HEK293 (cell line): ENCODE measurements at regions not wholly inside any gene's neighbourhood (a gene's known extent, or its start where the extent isn't known, plus 50 kb on each side); places are given as distances from the start of the nearest gene placed in this dataset.

Source experiments
- CTCF ChIA-PET: fragments of 350-600 bp; formaldehyde crosslinking; extraction: SDS; loops from one replicate; lab custom pipeline; 2021; ENCODE audit warnings: antibody characterized with exemption; lab: Yijun Ruan, JAX
- POLR2A ChIA-PET: fragments of 300-600 bp; formaldehyde crosslinking; extraction: SDS; loops from one replicate; lab custom pipeline; 2020; ENCODE audit warnings: antibody characterized with exemption, inconsistent platforms; lab: Yijun Ruan, JAX
- H3K27ac ChIP-seq: fragments of 200-500 bp; sonication (Bioruptor generic); 2 replicates; pipeline ENCODE4 v1.5.1; 2014; ENCODE audit warnings: low read depth, low read length, control low read depth, inconsistent platforms; ENCODE audit errors: extremely low read depth
- H3K36me3 ChIP-seq, 2 experiments: fragments of 200-500 bp in 1 of 2; sonication (Bioruptor generic) in 1 of 2; 1 replicate in 1 of 2; 2 replicates in 1 of 2; pipeline ENCODE4 v1.5.1; 2014 to 2017; ENCODE audit warnings: inconsistent platforms in 2 of 2, low read length in 2 of 2; ENCODE audit not compliant: control insufficient read depth in 2 of 2, insufficient read depth in 1 of 2
- H3K4me1 ChIP-seq: fragments of 200-500 bp; sonication (Bioruptor generic); 2 replicates; pipeline ENCODE4 v1.5.1; 2014; ENCODE audit warnings: mild to moderate bottlenecking, low read length, inconsistent platforms; ENCODE audit not compliant: control insufficient read depth, insufficient read depth
- H3K4me3 ChIP-seq: 2 replicates; pipeline ENCODE4 v1.5.1; 2011; ENCODE audit warnings: low read depth, mild to moderate bottlenecking, control low read depth, low read length, moderate library complexity
- H3K9me3 ChIP-seq: fragments of 200-500 bp; sonication (Bioruptor generic); 2 replicates; pipeline ENCODE4 v1.5.1; 2014; ENCODE audit warnings: low read depth, low read length, inconsistent platforms; ENCODE audit not compliant: control insufficient read depth, insufficient read depth
- GFI1B ChIP-seq: fragments of 450-650 bp; formaldehyde crosslinking; IDR thresholded peaks from 2 replicates; pipeline ENCODE4 v1.5.1; 2016; ENCODE audit warnings: missing biosample characterization, missing genetic modification characterization
- HOXC10 ChIP-seq: sonication (generic); formaldehyde crosslinking; IDR thresholded peaks from 2 replicates; pipeline ENCODE4 v1.8.1; 2023; ENCODE audit warnings: mild to moderate bottlenecking, missing genetic modification reagents
- REST ChIP-seq: fragments of 450-650 bp; formaldehyde crosslinking; IDR thresholded peaks from 2 replicates; pipeline ENCODE4 v1.5.1; 2016; ENCODE audit warnings: missing biosample characterization, missing genetic modification characterization
- SCRT2 ChIP-seq: fragments of 450-650 bp; formaldehyde crosslinking; IDR thresholded peaks from 2 replicates; pipeline ENCODE4 v1.5.1; 2016; ENCODE audit warnings: missing biosample characterization, missing genetic modification characterization
- TSHZ1 ChIP-seq: fragments of 450-650 bp; formaldehyde crosslinking; IDR thresholded peaks from 2 replicates; pipeline ENCODE4 v1.5.1; 2016; ENCODE audit warnings: missing biosample characterization, missing genetic modification characterization, borderline replicate concordance
- YY1 ChIP-seq: fragments of 450-650 bp; formaldehyde crosslinking; IDR thresholded peaks from 2 replicates; pipeline ENCODE4 v1.5.1; 2018; ENCODE audit warnings: missing biosample characterization, missing genetic modification characterization
- ZBTB11 ChIP-seq: fragments of 450-650 bp; formaldehyde crosslinking; conservative IDR thresholded peaks from 2 replicates; pipeline ENCODE4 v1.5.1; 2016; ENCODE audit warnings: low read depth, missing biosample characterization, missing genetic modification characterization
- ZBTB8A ChIP-seq: fragments of 450-650 bp; formaldehyde crosslinking; IDR thresholded peaks from 2 replicates; pipeline ENCODE4 v1.5.1; 2016; ENCODE audit warnings: missing biosample characterization, missing genetic modification characterization
- ZNF10 ChIP-seq: fragments of 450-650 bp; formaldehyde crosslinking; IDR thresholded peaks from 2 replicates; pipeline ENCODE4 v1.5.1; 2017; ENCODE audit warnings: missing biosample characterization, missing genetic modification characterization
- ZNF114 ChIP-seq: fragments of 450-650 bp; formaldehyde crosslinking; IDR thresholded peaks from 2 replicates; pipeline ENCODE4 v1.5.0; 2017; ENCODE audit warnings: missing biosample characterization, missing genetic modification characterization
- ZNF214 ChIP-seq: fragments of 450-650 bp; formaldehyde crosslinking; IDR thresholded peaks from 2 replicates; pipeline ENCODE4 v1.5.1; 2017; ENCODE audit warnings: missing biosample characterization, mild to moderate bottlenecking, missing genetic modification characterization, borderline replicate concordance
- ZNF239 ChIP-seq: fragments of 450-650 bp; formaldehyde crosslinking; IDR thresholded peaks from 2 replicates; pipeline ENCODE4 v1.5.1; 2016; ENCODE audit warnings: missing biosample characterization, missing genetic modification characterization
- ZNF274 ChIP-seq, 2 experiments: fragments of 200-500 bp in 1 of 2; fragments of 450-650 bp in 1 of 2; sonication (Bioruptor generic) in 1 of 2; formaldehyde crosslinking in 1 of 2; IDR thresholded peaks; 2 replicates each; pipeline versions ENCODE4 v1.5.1 to v1.6.1; 2014 to 2016; ENCODE audit warnings: borderline replicate concordance in 1 of 2, inconsistent platforms in 1 of 2, low read length in 1 of 2, missing biosample characterization in 1 of 2, missing genetic modification characterization in 1 of 2
- ZNF530 ChIP-seq: fragments of 450-650 bp; formaldehyde crosslinking; IDR thresholded peaks from 2 replicates; pipeline ENCODE4 v1.5.1; 2016; ENCODE audit warnings: low read depth, missing biosample characterization, missing genetic modification characterization
- ZNF544 ChIP-seq: fragments of 450-650 bp; formaldehyde crosslinking; IDR thresholded peaks from 2 replicates; pipeline ENCODE4 v1.5.0; 2017; ENCODE audit warnings: missing biosample characterization, missing genetic modification characterization
- ZNF600 ChIP-seq: fragments of 450-650 bp; formaldehyde crosslinking; IDR thresholded peaks from 2 replicates; pipeline ENCODE4 v1.5.1; 2016; ENCODE audit warnings: missing biosample characterization, missing genetic modification characterization
- ZNF621 ChIP-seq: fragments of 450-650 bp; formaldehyde crosslinking; IDR thresholded peaks from 2 replicates; pipeline ENCODE4 v1.5.1; 2017; ENCODE audit warnings: missing biosample characterization, missing genetic modification characterization
- ZNF658 ChIP-seq: fragments of 450-650 bp; formaldehyde crosslinking; IDR thresholded peaks from 2 replicates; pipeline ENCODE4; 2016; ENCODE audit warnings: missing biosample characterization, missing genetic modification characterization
- ZNF777 ChIP-seq: fragments of 450-650 bp; formaldehyde crosslinking; IDR thresholded peaks from 2 replicates; pipeline ENCODE4 v1.5.1; 2017; ENCODE audit warnings: missing biosample characterization, missing genetic modification characterization, borderline replicate concordance
- ZNF791 ChIP-seq: fragments of 450-650 bp; formaldehyde crosslinking; IDR thresholded peaks from 2 replicates; pipeline ENCODE4 v1.5.1; 2016; ENCODE audit warnings: missing biosample characterization, missing genetic modification characterization

- TF ChIP-seq ZBTB11 (tag by site-specific recombination) = no peak
- no peak for TF ChIP-seq YY1 (tag by site-specific recombination)
Observed at GRCh38 chr11:128227466-128227865, 359.9 kb downstream of the ETS1 start (continued).

- Histone ChIP-seq H3K4me1 (no peaks in the 10 kb centered on the region), H3K9me3 (no peaks in the 10 kb centered on the region), H3K4me3 (no peak overlapping the region), H3K27ac (no peak overlapping the region), H3K36me3 (no peaks in the 10 kb centered on the region)
- POLR2A ChIA-PET = no interaction called here
- no peak for TF ChIP-seq ZNF274 (IDR thresholded peaks at IDR 0.05; ENCODE audit: low read length)
- no peak for TF ChIP-seq ZNF274 (tag by site-specific recombination; IDR thresholded peaks at IDR 0.05; ENCODE audit: borderline replicate concordance)
- no peak for TF ChIP-seq ZBTB8A (tag by site-specific recombination)
- no peak for TF ChIP-seq ZNF530 (tag by site-specific recombination)
- TF ChIP-seq HOXC10 (CRISPR knock-in tag) = no peak
- no peak for TF ChIP-seq GFI1B (tag by site-specific recombination)
- no peak for TF ChIP-seq ZNF239 (tag by site-specific recombination)
- no peak for TF ChIP-seq ZNF777
- no peak for TF ChIP-seq ZNF10 (tag by site-specific recombination)
- no peak for TF ChIP-seq ZNF658
- no peak for TF ChIP-seq SCRT2 (tag by site-specific recombination)
- no peak for TF ChIP-seq REST (tag by site-specific recombination)
- TF ChIP-seq ZNF791 (tag by site-specific recombination) = no peak
- TF ChIP-seq ZNF114 (tag by site-specific recombination) = no peak
- TF ChIP-seq ZNF544 (tag by site-specific recombination) = no peak
- CTCF ChIA-PET = no interaction called here
Observed at GRCh38 chr11:128226106-128226716, 361.1 kb downstream of the ETS1 start.

- H3K4me1 ChIP-seq = no peaks in the 10 kb centered on the region
- H3K36me3 ChIP-seq = no peaks in the 10 kb centered on the region
- no peak overlapping the region for H3K4me3 ChIP-seq
- H3K9me3 ChIP-seq = no peaks in the 10 kb centered on the region
- CTCF ChIA-PET = no interaction called here
- no peak overlapping the region for H3K27ac ChIP-seq
- POLR2A ChIA-PET = no interaction called here
- TF ChIP-seq HOXC10 (CRISPR knock-in tag) (no peak), TSHZ1 (no peak), ZNF214 (tag by site-specific recombination) (no peak), ZNF621 (tag by site-specific recombination) (no peak), ZNF600 (no peak)
Observed at GRCh38 chr11:128222245-128222884, 365.0 kb downstream of the ETS1 start.
